ENCODE measurements at regions not wholly inside any gene's neighbourhood (a gene's known extent, or its start where the extent isn't known, plus 50 kb on each side); places are given as distances from the start of the nearest gene placed in this dataset.

GRCh38 chr4:19317377-19317776 is 934.3 kb upstream of the SLIT2 start:
- TF ChIP-seq SNRNP70 (IDR thresholded peaks at IDR 0.05; ENCODE audit: low read depth, low read length) (no peak), ZNF329 (CRISPR knock-in tag; IDR thresholded peaks at IDR 0.05; ENCODE audit: low read depth) (no peak), ELF1 (CRISPR knock-in tag; IDR thresholded peaks at IDR 0.05) (no peak), CBX5 (CRISPR knock-in tag; IDR thresholded peaks at IDR 0.05; ENCODE audit: borderline replicate concordance) (no peak), POLR2G (IDR thresholded peaks at IDR 0.05; ENCODE audit: low read depth, low read length) (no peak), NFYB (CRISPR knock-in tag; IDR thresholded peaks at IDR 0.05) (no peak), MLXIP (CRISPR knock-in tag; IDR thresholded peaks at IDR 0.05; ENCODE audit: borderline replicate concordance) (no peak), HNF4A (CRISPR knock-in tag; IDR thresholded peaks at IDR 0.05) (no peak), RAD51 (IDR thresholded peaks at IDR 0.05; ENCODE audit: borderline replicate concordance) (no peak), CTCF (CRISPR knock-in tag; IDR thresholded peaks at IDR 0.05) (no peak), ZSCAN12 (CRISPR knock-in tag; IDR thresholded peaks at IDR 0.05) (no peak), MYNN (CRISPR knock-in tag; IDR thresholded peaks at IDR 0.05; ENCODE audit: low read depth) (no peak), ZSCAN29 (CRISPR knock-in tag; conservative IDR thresholded peaks at IDR 0.05) (no peak)

All from HepG2 (cell line).